Natural killer cell treated with Interleukin-12 subunit alpha and Interleukin-12 subunit beta and Interleukin-15 and Interleukin-18, amount 100 ng/mL, for 72 hours (primary cell): ENCODE measurements at regions not wholly inside any gene's neighbourhood (a gene's known extent, or its start where the extent isn't known, plus 50 kb on each side); places are given as distances from the start of the nearest gene placed in this dataset.

Source experiments
- ATAC-seq, 2 donors: fragments of 150-1000 bp; cut with Tn5 transposase in 1 of 2; sonication (Bioruptor Pico), chemical (Tn5 transposase) in 1 of 2; 2 replicates each; pipeline ENCODE4 v1.10.0; 2021
- DNase-seq: peaks from one replicate; pipeline ENCODE4 v3.0.0; 2022; ENCODE audit warnings: low spot score
- H3K27ac Mint-ChIP-seq, 2 donors: 1 replicate in 1 of 2; 2 replicates in 1 of 2; pipeline ENCODE4 v1.8.0; 2022; ENCODE audit warnings: mixed read lengths in 2 of 2, mild to moderate bottlenecking in 1 of 2, moderate library complexity in 1 of 2
- H3K27me3 Mint-ChIP-seq, 2 donors: 1 replicate in 1 of 2; 2 replicates in 1 of 2; pipeline ENCODE4 v1.8.0; 2022; ENCODE audit warnings: mixed read lengths in 2 of 2
- H3K36me3 Mint-ChIP-seq: one replicate; pipeline ENCODE4 v1.8.0; 2022; ENCODE audit warnings: mixed read lengths
- H3K4me1 Mint-ChIP-seq, 2 donors: 1 replicate in 1 of 2; 2 replicates in 1 of 2; pipeline ENCODE4 v1.8.0; 2022; ENCODE audit warnings: low read depth in 2 of 2, mixed read lengths in 2 of 2, mild to moderate bottlenecking in 1 of 2
- H3K4me3 Mint-ChIP-seq: one replicate; pipeline ENCODE4 v1.8.0; 2022; ENCODE audit warnings: mixed read lengths
- H3K9me3 Mint-ChIP-seq: 2 replicates; pipeline ENCODE4 v1.8.0; 2022; ENCODE audit warnings: mixed read lengths

DNA sequence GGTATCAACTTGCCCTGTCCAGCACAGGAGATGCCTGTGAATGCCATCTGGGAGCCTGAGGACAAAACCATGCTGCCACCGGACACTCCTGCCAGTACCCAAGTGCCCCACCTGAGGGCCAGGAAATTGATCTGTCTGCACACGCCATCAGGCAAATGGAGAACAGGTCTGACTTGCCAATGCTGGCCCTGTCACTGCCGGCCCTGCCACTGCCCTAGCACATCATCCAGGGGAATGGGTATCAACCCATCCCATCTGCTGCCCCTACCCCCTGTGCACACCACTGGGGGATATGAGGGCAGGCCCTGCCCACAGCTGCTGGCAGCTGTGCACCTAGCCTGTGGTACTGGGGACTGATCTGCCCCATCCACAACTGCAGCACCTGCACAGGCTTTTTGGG, 1081.6 kb upstream of the EYS start:
- DNase-seq (no peak), ATAC-seq (no peak)
- H3K4me1 Mint-ChIP-seq: no peaks in the 10 kb centered on the region
- no peak overlapping the region for H3K4me3 Mint-ChIP-seq
- no peaks in the 10 kb centered on the region for H3K27me3 Mint-ChIP-seq
- peaks cover 13% of the 10 kb centered on the region for H3K9me3 Mint-ChIP-seq
- H3K27ac Mint-ChIP-seq: no peak overlapping the region
- peaks cover 4% of the 10 kb centered on the region for H3K36me3 Mint-ChIP-seq

DNA sequence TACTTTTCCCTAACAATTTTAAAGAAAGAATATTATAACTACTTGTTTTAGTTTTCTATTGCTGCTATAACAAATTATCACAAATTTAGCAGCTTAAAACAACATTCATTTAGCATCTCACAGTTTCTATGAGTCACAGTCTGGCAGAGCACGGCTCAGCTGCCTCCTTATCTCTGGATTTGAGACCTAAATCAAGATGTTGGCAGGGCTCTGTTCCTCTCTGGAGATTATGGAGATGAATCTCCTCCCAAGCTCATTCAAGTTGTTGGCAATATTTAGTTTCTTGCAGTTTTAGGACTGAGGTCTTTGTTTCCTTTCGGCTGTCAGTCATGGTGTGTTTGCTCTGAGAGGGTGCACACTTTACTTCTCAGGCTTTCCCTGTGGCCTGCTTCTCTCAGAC, 1065.8 kb upstream of the EYS start:
- no peak for DNase-seq
- H3K4me1 Mint-ChIP-seq: no peaks in the 10 kb centered on the region
- no peak overlapping the region for H3K27ac Mint-ChIP-seq
- no peaks in the 10 kb centered on the region for H3K27me3 Mint-ChIP-seq
- H3K9me3 Mint-ChIP-seq: peaks cover 13% of the 10 kb centered on the region
- H3K4me3 Mint-ChIP-seq: no peak overlapping the region
- H3K36me3 Mint-ChIP-seq: peaks cover 18% of the 10 kb centered on the region
- ATAC-seq: no peak

DNA sequence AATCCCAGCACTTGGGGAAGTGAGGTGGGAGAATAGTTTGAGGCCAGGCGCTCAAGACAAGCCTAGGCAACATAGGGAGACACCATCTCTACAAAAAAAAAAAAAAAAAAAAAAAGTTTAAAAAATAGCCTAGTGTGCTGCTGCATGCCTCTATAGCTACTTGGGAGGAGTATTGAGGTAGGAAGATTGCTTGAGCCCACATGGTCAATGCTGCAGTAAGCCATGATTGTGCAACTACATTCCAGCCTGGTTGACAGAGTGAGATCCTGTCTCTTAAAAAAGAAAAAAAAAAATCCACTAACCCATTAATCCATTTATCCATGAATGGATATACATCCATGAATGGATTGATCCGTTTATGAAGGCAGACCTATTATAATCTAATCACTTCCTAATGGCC, 1064.6 kb upstream of the EYS start:
- ATAC-seq (no peak), DNase-seq (no peak)
- Mint-ChIP-seq H3K9me3 (peaks cover 13% of the 10 kb centered on the region), H3K4me1 (no peaks in the 10 kb centered on the region), H3K27me3 (no peaks in the 10 kb centered on the region), H3K27ac (no peak overlapping the region), H3K36me3 (peaks cover 15% of the 10 kb centered on the region), H3K4me3 (no peak overlapping the region)

DNA sequence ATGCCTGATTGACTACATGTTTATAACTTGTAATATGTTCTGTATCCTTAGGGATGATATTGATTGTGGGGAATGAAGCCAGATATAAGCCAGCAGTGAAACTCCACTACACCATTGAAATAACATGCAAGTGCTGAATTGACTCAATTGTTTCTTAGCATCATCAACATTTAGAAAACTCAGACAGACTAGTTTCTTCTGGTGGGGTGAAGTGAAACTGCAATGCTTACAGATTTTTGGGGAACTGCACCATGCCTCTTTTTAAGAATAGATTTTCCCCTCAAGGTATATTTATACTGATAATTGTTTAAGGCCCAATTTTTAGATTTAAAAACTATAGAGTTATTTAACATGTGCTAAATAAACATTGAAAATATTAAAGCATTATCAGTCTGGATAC, 1044.6 kb upstream of the EYS start:
- DNase-seq (no peak), ATAC-seq (no peak)
- Mint-ChIP-seq H3K4me3 (no peak overlapping the region), H3K9me3 (peaks cover 8% of the 10 kb centered on the region), H3K27ac (no peak overlapping the region), H3K4me1 (no peaks in the 10 kb centered on the region), H3K27me3 (no peaks in the 10 kb centered on the region), H3K36me3 (peaks cover 4% of the 10 kb centered on the region)

DNA sequence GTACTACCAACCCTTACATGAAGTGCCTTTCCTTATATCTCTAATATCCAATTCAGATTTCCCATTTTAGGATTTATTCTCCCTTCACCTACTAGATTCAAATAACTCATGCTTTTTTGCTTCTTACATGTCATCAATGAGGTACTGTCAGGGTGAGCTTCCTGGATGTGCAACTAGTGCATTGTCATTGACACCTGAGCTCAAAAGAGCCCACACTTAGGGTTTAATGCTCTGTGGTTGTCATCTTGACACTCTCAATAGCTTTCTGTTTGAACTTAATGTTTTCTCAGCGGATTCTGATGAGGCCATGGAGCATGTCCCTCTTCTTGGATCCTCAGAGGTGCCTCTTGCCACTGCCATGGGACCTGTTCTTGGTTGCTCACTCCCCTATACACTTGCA, 1033.3 kb upstream of the EYS start:
- H3K4me3 Mint-ChIP-seq: no peak overlapping the region
- peaks cover 10% of the 10 kb centered on the region for H3K9me3 Mint-ChIP-seq
- H3K27me3 Mint-ChIP-seq: no peaks in the 10 kb centered on the region
- DNase-seq (no peak), ATAC-seq (no peak)
- H3K4me1 Mint-ChIP-seq: no peaks in the 10 kb centered on the region
- H3K36me3 Mint-ChIP-seq: no peaks in the 10 kb centered on the region
- H3K27ac Mint-ChIP-seq: no peak overlapping the region

DNA sequence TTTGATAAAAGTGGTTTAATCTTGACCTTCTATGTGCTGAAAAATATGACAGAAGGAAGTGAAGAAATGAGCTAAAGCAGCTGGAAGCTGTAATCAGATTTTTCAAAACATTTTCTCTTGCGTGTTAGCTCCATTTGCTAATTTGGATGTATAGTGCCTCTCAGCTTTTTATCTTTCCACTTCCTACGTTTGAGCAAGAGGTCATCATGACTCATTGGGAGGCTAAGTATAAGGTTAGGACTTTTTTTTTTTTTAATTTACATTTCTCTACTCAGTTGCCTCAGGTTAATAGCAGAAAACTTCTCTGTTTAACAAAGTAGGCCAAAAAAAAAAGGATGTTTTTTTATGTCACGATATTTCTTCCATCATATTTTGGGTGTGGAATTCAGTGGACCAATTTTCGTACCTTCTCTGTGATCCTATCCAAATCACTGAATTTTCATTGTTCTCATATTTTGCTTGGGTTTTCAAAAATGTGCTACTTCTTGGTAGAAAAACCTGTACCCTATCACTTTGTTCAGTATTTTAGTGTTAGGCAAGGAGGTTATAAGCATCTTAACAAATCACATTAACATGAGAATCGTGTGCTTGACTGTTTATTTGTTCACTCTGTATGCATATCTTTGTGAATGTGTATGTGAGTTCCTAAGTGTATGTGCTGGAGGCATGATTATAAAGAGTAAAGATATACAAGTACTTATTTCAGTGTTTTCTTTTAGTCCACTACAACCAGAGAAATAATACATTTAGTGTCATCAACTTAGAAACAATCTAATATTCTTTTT, 1028.3 kb upstream of the EYS start:
- Mint-ChIP-seq H3K27me3 (no peaks in the 10 kb centered on the region), H3K27ac (no peak overlapping the region), H3K9me3 (peaks cover 20% of the 10 kb centered on the region), H3K4me3 (no peak overlapping the region), H3K36me3 (peaks cover 6% of the 10 kb centered on the region), H3K4me1 (no peaks in the 10 kb centered on the region)
- ATAC-seq: no peak
- DNase-seq: no peak

DNA sequence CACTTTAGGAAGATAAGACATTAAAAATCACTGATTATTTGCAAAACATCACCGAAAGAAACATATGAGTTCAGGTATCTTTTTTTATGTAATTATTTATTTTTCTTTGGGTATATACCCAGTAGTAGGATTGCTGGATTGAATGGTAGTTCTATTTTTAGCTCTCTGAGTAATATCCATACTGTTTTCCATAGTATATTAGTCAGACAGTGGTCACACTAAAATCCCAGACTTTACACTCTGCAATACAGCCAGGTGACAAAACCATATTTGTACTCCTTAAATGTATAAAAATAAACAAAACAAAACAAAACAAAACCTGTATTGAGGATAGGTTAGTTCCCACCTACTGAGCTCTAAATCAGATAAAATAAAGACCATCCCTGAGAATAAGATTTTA, 1024.3 kb upstream of the EYS start:
- Mint-ChIP-seq H3K9me3 (peaks cover 20% of the 10 kb centered on the region), H3K27me3 (no peaks in the 10 kb centered on the region), H3K27ac (no peak overlapping the region), H3K36me3 (peaks cover 6% of the 10 kb centered on the region), H3K4me3 (no peak overlapping the region), H3K4me1 (no peaks in the 10 kb centered on the region)
- DNase-seq (no peak), ATAC-seq (no peak)

DNA sequence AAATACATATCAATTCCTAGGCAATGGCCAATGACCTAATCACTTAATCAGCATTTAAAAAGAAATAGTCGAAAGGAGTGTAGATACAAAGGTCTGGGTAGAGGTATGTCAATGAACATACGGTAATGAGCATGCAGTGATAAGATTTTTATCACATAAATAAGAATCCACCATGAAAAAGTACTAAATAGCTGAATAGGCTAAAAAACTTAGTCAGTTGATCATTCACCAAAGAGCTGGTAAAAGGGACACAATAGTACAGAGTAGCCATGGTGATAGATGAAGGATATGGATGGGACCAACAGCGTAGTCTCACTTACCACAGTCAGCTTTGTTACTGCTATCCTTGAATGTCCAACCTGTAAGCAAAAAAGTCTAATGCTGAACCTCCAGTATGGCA, 1018.6 kb upstream of the EYS start:
- no peak for ATAC-seq
- H3K9me3 Mint-ChIP-seq: peaks cover 12% of the 10 kb centered on the region
- no peak overlapping the region for H3K4me3 Mint-ChIP-seq
- H3K27ac Mint-ChIP-seq: no peak overlapping the region
- no peak for DNase-seq
- no peaks in the 10 kb centered on the region for H3K27me3 Mint-ChIP-seq
- H3K4me1 Mint-ChIP-seq: no peaks in the 10 kb centered on the region
- H3K36me3 Mint-ChIP-seq: no peaks in the 10 kb centered on the region

DNA sequence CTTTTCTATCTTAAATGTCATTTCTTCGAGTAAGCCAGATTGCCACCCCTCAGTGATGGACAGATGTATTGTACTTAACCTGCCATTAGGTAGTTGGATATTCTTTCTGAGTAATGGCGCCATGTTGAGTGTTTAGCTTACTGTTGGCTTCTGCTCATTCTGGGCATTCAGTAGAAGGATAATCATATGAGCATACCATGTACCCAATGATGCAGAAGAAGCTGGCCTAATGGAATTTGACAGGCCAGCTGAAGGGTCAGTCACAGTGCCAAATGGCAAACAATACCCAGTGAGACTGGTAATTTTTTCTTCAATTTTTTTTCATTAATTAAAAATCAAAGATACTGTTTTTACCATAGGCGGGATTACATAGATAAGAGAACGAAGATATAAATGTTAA, 1010.8 kb upstream of the EYS start:
- no peaks in the 10 kb centered on the region for H3K4me1 Mint-ChIP-seq
- no peak for DNase-seq
- no peak for ATAC-seq
- H3K27ac Mint-ChIP-seq: no peak overlapping the region
- peaks cover 3% of the 10 kb centered on the region for H3K9me3 Mint-ChIP-seq
- H3K4me3 Mint-ChIP-seq: no peak overlapping the region
- no peaks in the 10 kb centered on the region for H3K36me3 Mint-ChIP-seq
- no peaks in the 10 kb centered on the region for H3K27me3 Mint-ChIP-seq

DNA sequence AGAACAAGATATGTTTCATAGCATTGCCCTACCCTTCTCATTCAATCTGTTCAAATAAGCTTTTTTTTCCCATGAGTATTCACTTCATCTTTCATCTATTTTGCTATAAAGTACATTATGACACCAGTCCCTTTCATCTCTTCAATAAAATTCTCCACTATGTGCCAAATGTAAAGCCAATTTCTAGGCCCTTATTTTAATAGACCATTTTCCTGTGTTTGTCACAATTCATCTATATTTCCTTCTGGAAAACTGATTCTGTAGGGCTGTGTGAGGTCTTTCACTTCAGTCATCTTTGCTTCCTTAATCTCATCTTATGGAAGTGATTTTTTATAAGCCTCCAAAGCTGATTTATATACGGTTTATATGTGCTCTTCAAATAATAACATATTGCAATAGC, 992.4 kb upstream of the EYS start:
- H3K36me3 Mint-ChIP-seq: peaks cover 7% of the 10 kb centered on the region
- H3K4me1 Mint-ChIP-seq: no peaks in the 10 kb centered on the region
- H3K27ac Mint-ChIP-seq: no peak overlapping the region
- ATAC-seq (no peak), DNase-seq (no peak)
- peaks cover 9% of the 10 kb centered on the region for H3K9me3 Mint-ChIP-seq
- H3K27me3 Mint-ChIP-seq: no peaks in the 10 kb centered on the region
- H3K4me3 Mint-ChIP-seq: no peak overlapping the region

DNA sequence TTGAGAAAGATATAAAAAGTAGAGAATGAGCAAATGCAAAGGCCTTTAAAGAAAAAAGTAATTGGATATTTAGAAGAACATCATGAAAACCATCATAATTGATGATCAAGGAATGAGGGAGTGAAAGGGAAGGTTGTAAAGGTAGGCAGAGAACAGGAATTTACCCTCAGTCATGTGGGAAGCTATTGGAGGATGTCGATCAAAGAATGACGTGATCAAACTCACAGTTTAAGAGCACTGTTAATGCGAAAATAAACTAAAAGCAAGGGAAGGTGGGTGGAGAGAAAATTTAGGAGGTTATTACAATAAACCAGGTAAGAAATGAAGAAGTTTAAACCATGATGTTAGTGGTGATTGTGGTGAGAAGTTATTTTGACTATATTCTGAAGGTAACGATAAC, 982.6 kb upstream of the EYS start:
- Mint-ChIP-seq H3K27me3 (no peaks in the 10 kb centered on the region), H3K9me3 (peaks cover 12% of the 10 kb centered on the region), H3K4me1 (no peaks in the 10 kb centered on the region), H3K4me3 (no peak overlapping the region), H3K27ac (no peak overlapping the region), H3K36me3 (peaks cover 9% of the 10 kb centered on the region)
- DNase-seq (no peak), ATAC-seq (no peak)

DNA sequence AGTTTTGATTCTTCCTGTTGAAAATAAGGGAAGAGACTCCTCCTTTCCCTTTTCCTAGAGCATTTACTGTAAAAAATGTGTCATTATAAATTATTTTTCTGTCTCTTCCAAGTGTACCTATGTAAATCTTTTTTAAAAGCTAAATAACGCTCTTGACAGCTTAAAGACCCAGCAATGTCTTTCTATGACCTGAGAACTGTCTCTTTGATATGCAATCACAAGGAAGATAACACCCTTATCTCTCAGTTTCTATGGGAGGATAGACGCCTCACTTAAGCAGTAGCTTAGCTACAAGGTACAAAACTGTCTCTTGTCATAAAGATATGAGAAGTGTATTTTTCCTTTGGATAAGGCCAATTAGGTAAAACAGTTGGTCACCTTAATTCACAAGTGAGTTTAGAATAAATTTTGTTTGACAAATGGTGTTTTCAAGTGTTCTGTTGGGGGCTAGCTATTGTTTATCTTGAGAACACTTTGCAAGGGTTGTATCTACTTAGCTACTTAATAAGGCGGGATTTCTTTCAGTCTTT, 980.6 kb upstream of the EYS start:
- ATAC-seq: no peak
- H3K36me3 Mint-ChIP-seq: peaks cover 9% of the 10 kb centered on the region
- H3K4me1 Mint-ChIP-seq: no peaks in the 10 kb centered on the region
- H3K27ac Mint-ChIP-seq: no peak overlapping the region
- no peak overlapping the region for H3K4me3 Mint-ChIP-seq
- no peak for DNase-seq
- no peaks in the 10 kb centered on the region for H3K27me3 Mint-ChIP-seq
- H3K9me3 Mint-ChIP-seq: peaks cover 6% of the 10 kb centered on the region

DNA sequence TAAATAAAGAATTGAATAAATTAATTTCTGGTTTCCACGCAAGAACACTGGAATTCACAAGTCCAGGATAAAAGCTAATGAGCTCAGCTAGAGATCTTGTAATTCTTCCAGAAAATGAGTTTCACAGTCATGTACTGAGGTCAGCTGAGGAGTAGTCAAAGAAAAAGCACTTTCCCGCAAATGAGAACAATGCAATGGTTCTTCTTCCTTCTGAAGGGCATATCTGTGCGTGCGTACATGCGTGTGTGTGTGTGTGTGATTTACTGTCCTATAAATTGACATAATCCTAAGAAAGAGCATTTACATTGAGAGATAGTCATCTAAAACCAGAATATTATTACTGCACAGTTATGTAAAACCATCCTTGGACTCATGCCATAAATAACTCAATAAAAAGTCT, 968.9 kb upstream of the EYS start:
- DNase-seq: no peak
- Mint-ChIP-seq H3K4me3 (no peak overlapping the region), H3K9me3 (peaks cover 15% of the 10 kb centered on the region), H3K36me3 (no peaks in the 10 kb centered on the region), H3K27me3 (no peaks in the 10 kb centered on the region), H3K27ac (no peak overlapping the region), H3K4me1 (no peaks in the 10 kb centered on the region)
- ATAC-seq: no peak

DNA sequence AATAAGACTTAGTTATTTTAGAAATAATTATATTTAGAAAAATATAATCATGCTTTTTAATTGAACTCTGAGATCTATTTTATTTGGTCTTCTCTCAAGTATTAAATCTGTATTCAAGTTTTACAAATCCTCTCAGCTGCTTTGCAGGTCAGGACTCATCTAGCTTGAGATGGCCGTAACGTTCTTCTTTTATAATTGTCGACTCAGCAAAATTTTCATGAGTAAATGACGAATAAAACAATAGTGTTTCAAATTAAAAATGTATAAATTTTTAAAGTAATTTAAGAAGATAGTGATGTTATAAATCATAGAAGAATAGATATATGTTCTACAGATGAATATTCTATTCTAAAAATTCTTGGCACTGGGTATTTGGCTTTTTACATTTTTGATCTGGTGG, 957.1 kb upstream of the EYS start:
- H3K4me3 Mint-ChIP-seq: no peak overlapping the region
- no peaks in the 10 kb centered on the region for H3K27me3 Mint-ChIP-seq

More for the DNA sequence above, 957.1 kb upstream of the EYS start:
- DNase-seq: no peak
- Mint-ChIP-seq H3K36me3 (no peaks in the 10 kb centered on the region), H3K4me1 (no peaks in the 10 kb centered on the region), H3K27ac (no peak overlapping the region), H3K9me3 (peaks cover 8% of the 10 kb centered on the region)
- no peak for ATAC-seq
